GM21360 (cell line): ENCODE measurements at regions not wholly inside any gene's neighbourhood (a gene's known extent, or its start where the extent isn't known, plus 50 kb on each side); places are given as distances from the start of the nearest gene placed in this dataset.

Experiments
- ATAC-seq: cut with Tn5 transposase; IDR thresholded peaks from one replicate; pipeline ENCODE4 v1.9.1; 2021; ENCODE audit warnings: mild to moderate bottlenecking, moderate library complexity; ENCODE audit not compliant: unreplicated experiment

GRCh38 chr6:15781333-15781732 lies 118.5 kb upstream of the DTNBP1 start:
- ATAC-seq = no peak

GRCh38 chr6:15780437-15780836 lies 117.6 kb upstream of the DTNBP1 start:
- ATAC-seq = no peak

- no peak for ATAC-seq
Measured at GRCh38 chr6:15779726-15780125, 116.9 kb upstream of the DTNBP1 start.

- no peak for ATAC-seq
Measured at GRCh38 chr6:15776458-15776980, 113.7 kb upstream of the DTNBP1 start.

DNA sequence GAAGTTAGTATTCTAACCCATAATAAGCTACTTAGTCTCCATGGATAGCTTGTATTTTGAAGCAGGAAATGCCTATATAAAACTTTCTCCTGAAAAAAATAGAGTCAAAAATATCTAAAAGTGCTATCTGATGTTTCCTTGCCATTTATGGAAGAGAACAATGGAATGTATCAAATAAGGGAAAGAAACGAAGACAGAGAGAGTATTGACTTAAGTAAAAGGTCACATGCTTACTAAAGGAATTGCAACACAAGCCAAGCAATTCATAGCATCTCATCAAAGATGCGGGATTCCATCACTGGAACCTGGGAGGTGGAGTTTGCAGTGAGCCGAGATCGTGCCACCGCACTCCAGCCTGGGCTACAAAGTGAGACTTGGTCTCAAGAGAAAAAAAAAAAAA lies 112.9 kb upstream of the DTNBP1 start:
- ATAC-seq = no peak

DNA sequence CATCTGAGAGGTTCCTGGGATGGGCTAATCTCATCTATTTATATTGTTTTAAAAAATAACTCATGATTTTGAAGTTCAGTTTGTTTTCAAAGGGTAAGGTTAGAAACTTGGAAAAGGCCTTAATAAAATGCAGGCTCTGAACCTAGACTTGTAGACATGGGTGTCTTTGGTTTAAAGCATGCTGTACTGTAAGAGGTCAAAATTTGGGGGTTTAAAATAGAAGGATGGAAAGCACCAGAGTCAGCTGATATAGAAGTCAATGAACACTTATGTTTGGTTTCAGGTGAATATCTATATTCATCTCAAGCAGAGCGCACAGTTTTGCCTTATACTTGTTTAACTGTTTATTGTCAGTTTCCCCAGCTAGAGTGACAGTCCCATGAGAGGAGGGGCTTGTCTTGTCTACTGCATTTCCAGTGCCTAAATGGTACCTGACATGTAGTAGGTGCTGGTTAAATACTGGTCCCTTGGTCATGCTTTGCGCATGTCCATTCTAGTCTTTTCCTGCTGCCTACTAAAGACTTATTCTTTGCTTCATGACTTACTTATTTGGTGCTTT lies 112.3 kb upstream of the DTNBP1 start:
- no peak for ATAC-seq

DNA sequence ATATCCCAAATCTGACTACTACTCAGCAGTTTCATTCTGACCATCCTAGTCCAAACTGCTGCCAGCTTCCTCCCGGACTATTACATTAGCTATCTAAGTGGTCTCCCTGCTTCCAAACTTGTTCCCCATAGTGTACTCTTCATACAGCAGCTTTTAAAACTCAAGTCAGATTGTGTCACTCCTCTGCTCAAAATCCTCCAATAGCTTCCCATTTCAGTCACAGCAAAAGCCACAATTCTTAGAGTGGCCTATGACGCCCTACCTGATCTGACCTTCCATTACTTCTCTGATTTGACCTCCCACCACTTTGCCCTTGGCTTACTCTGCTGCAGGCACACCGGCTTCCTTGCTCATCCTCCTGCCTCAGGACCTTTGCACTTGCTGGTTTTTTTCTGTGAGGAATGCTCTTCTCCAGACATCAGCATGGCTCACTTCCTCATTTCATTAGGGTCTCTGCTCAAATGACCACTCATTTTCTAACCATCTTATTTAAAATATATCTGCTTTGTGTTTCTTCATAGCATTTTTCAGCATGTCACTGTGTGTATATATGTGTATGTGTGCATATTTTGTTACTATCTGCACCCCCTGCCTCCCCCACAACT lies 111.1 kb upstream of the DTNBP1 start:
- no peak for ATAC-seq

DNA sequence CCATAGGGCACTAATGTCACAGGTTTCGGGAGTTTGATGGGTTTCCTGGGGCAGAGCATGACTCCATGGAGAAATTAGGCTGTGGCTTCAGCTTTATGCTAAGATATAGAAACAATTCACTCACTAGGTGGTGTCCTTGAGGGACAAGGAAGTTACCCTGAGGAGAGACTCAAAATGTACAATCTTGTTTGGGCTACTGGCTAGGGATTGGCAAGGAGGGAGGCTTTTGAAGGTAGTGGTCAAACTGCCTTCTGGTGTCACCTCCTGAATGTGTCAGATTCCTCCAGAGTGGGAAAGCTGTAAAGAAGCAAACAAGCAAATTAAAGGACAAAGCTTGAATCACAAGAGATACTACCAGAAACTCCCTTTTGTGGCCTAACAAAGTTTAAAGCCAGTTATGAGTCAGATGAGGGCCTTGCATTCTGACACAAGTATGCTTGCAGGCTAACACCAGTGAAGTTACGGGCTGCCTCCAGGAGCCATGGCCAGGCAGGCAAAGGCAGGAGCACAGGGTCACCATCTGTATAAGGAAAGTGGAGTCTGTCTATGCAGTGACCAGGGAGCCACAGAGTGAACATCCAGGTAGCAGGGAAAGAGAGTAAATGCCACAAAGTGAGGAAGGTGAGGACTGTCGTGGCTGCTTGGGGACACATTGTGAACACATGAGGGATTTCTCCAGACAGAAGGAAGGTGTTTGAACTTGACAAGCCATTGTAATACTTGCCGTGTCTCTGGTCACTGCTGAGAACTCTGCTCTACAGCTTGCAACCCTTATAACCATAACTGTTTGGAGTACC lies 107.7 kb upstream of the DTNBP1 start:
- peak; percentile 85 for ATAC-seq

GRCh38 chr6:15769511-15770018 lies 106.7 kb upstream of the DTNBP1 start:
- no peak for ATAC-seq

DNA sequence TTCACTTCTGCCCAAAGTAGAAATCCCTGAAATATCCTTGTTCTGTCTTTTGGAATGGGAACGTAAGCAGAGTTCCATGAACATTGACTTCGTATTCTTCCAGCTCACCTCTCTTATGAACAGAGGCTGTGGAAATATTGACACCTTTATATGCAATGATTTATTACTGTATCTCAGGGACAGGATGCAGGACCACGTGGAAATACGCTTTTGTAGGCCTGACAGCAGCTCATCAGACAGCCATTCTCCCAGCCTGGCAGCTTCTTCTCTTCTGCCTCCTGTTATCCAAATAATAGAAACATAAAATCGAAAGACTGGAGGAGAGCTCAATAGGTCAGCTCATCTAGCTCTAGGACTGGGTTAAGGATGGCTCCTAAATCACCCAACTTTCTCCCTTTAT lies 106.2 kb upstream of the DTNBP1 start:
- no peak for ATAC-seq

DNA sequence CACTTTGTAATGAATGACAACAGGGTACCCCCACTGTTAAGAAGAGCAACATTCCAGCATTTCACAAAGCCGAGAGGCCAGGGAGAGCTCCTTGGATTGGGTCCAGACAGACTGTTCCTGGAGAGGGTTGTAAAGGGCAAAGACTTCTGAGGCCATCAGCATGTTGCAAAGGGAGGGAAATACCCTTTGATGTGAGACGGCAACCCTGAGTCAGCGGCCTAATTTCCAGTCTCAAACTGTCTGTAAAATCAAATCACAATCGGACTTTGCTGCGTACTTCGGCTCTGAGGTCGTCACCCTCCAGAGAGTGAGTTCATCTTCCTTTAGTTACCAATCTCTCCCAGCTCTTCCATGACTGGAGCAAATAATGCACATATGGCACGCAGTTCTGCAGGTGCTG lies 101.0 kb upstream of the DTNBP1 start:
- no peak for ATAC-seq

- ATAC-seq = no peak
Measured at GRCh38 chr6:15763364-15763763, 100.5 kb upstream of the DTNBP1 start.

GRCh38 chr6:15761045-15761502 lies 98.2 kb upstream of the DTNBP1 start:
- no peak for ATAC-seq

GRCh38 chr6:15758631-15759215 lies 95.9 kb upstream of the DTNBP1 start:
- no peak for ATAC-seq

GRCh38 chr6:15755526-15755925 lies 92.7 kb upstream of the DTNBP1 start:
- ATAC-seq = no peak

DNA sequence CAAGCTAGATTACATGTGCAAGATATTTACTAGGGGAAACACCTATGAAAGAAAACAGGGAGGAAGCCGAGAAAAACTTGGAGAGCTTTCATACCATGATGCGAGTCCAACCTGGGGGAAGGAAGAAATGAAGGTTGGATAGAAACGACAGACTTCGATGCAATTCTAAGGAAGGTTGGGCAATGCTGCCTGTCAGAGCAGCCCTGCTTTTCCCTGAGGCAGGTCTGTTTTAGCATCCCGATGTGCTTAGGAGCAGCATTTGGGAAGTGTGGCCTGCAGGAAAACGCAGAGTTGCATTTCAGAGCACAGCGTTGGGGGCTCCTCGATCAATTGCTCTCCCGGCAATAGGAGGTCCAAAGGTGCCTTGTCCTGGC lies 91.9 kb upstream of the DTNBP1 start:
- ATAC-seq = no peak

- ATAC-seq = no peak
Measured at GRCh38 chr6:15754035-15754705, 91.3 kb upstream of the DTNBP1 start.

- no peak for ATAC-seq
Measured at GRCh38 chr6:15752820-15753219, 90.0 kb upstream of the DTNBP1 start.

DNA sequence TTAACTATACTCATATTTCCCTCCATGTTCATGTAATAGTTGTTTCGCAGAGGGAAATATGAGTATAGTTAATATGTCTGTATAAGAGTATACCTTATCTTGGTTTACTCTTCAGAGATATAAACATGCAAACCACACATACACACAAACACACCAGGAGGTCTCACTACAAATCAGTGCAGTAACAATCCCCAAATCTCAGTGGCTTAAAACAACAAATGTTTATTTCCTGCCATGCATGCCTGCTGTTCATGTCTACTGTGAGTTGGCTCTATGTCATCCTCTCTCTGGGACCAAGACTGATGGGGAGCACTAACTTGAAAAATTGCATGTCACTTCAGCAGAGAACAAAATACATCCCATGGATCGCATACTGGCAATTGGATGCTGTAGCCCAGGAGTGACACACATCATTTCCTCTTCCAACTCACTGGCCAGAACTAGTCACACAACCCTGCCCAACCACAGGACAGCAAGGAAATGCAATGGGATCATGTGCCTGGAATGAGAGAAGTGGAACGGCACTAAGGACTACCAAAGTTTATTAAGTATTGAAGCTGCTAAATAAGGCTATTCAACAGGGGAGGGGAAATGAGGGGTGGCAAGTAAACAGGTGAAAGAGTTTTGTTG lies 89.0 kb upstream of the DTNBP1 start:
- ATAC-seq = no peak

- ATAC-seq = no peak
Measured at GRCh38 chr6:15748341-15748740, 85.5 kb upstream of the DTNBP1 start.
